GM19043 (cell line): ENCODE measurements at regions not wholly inside any gene's neighbourhood (a gene's known extent, or its start where the extent isn't known, plus 50 kb on each side); places are given as distances from the start of the nearest gene placed in this dataset.

Experiments used
- ATAC-seq: cut with Tn5 transposase; IDR thresholded peaks from one replicate; pipeline ENCODE4 v1.9.1; 2021; ENCODE audit warnings: low read depth; ENCODE audit not compliant: unreplicated experiment

- no peak for ATAC-seq
Measured at GRCh38 chr10:44066527-44067255, 318.2 kb downstream of the CXCL12 start.

GRCh38 chr10:44065788-44066526 is 318.9 kb downstream of the CXCL12 start:
- ATAC-seq: no peak

- no peak for ATAC-seq
Measured at GRCh38 chr10:44064987-44065787, 319.7 kb downstream of the CXCL12 start.

GRCh38 chr10:44064317-44064716 is 320.6 kb downstream of the CXCL12 start:
- ATAC-seq: no peak

- ATAC-seq: no peak
Measured at GRCh38 chr10:44063686-44064085, 321.2 kb downstream of the CXCL12 start.

GRCh38 chr10:44060719-44061118 is 324.2 kb downstream of the CXCL12 start:
- no peak for ATAC-seq

GRCh38 chr10:44060221-44060620 is 324.7 kb downstream of the CXCL12 start:
- ATAC-seq: no peak

GRCh38 chr10:44058259-44058658 is 326.6 kb downstream of the CXCL12 start:
- no peak for ATAC-seq

GRCh38 chr10:44056967-44057805 is 327.7 kb downstream of the CXCL12 start:
- no peak for ATAC-seq

- ATAC-seq: no peak
Measured at GRCh38 chr10:44056206-44056605, 328.7 kb downstream of the CXCL12 start.

- ATAC-seq: no peak
Measured at GRCh38 chr10:44054046-44054445, 330.9 kb downstream of the CXCL12 start.

GRCh38 chr10:44053391-44053790 is 331.5 kb downstream of the CXCL12 start:
- ATAC-seq: no peak

- ATAC-seq: no peak
Measured at GRCh38 chr10:44051584-44052385, 333.1 kb downstream of the CXCL12 start.

GRCh38 chr10:44051091-44051490 is 333.8 kb downstream of the CXCL12 start:
- no peak for ATAC-seq

- ATAC-seq: no peak
Measured at GRCh38 chr10:44049301-44050015, 335.4 kb downstream of the CXCL12 start.

- no peak for ATAC-seq
Measured at GRCh38 chr10:44047361-44047760, 337.5 kb downstream of the CXCL12 start.

GRCh38 chr10:44046605-44047004 is 338.3 kb downstream of the CXCL12 start:
- ATAC-seq: no peak

GRCh38 chr10:44045020-44045419 is 339.9 kb downstream of the CXCL12 start:
- ATAC-seq: no peak

- ATAC-seq: no peak
Measured at GRCh38 chr10:44044549-44044948, 340.3 kb downstream of the CXCL12 start.
